ENCODE measurements at regions not wholly inside any gene's neighbourhood (a gene's known extent, or its start where the extent isn't known, plus 50 kb on each side); places are given as distances from the start of the nearest gene placed in this dataset.
"Not testable (repeated sequence)": the region's sequence is repeated elsewhere in the genome, so short reads cannot be mapped to it uniquely, and the experiment has no call there.

- peak; percentile 96 to 99 for DNase-seq (ENCODE audit: low read depth in 2 of 2)
These were observed 190.1 kb upstream of the GPRIN3 start for GRCh38 chr4:89497517-89498308.

DNA sequence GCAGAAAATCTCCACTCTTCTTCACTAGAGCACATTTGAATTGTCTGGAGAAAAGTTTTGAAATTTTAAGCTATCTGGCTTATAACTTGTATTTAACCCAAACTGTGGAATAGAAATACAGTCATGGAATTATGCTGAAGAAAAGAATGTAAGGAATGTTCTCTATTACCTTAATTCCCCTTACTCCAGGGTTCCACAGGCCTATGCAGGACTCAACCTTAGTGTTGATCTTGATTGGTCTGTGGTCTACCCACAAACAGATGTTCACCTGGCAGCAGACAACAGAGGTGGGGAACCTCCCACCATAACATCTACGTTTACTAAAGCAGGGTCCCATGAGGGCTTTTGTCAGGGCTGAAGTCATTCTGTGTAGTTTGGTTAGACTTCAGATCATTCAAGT is 189.3 kb upstream of the GPRIN3 start:
- peak; percentile 8 to 47 for DNase-seq (ENCODE audit: low read depth in 2 of 2)

GRCh38 chr4:89493367-89493766 is 185.8 kb upstream of the GPRIN3 start:
- peak in 1 of 2 donors; percentile 26 for DNase-seq (ENCODE audit: low read depth in 2 of 2)

DNA sequence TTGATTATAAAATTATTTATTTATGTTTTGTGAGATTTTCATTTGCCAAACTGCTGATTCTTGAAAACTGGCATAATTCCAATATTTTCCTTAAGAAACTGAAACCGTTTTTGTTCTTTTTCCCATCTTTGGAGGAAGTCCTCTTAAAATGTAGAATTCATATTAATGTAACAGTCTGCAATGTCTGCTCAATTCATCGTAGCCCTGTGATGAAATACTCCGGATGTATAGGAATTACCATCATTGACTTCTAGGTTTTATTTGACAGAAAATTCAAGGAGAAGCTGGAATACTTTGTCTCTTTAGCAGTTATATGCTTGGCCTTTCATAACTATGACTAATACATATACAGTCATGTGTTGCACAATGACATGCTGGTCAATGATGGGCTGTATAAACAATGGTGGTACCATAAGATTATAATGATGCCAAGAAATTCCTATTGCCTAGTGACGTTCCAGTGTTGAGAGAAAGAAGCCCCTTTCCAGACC is 185.0 kb upstream of the GPRIN3 start:
- DNase-seq (ENCODE audit: low read depth in 2 of 2): peak; percentile 73 to 90

- no peak for DNase-seq (ENCODE audit: low read depth in 2 of 2)
These were observed 184.2 kb upstream of the GPRIN3 start for GRCh38 chr4:89491761-89492160.

GRCh38 chr4:89489921-89490431 is 182.4 kb upstream of the GPRIN3 start:
- not testable (repeated sequence) for DNase-seq (ENCODE audit: low read depth in 2 of 2)

GRCh38 chr4:89489338-89489771 is 181.8 kb upstream of the GPRIN3 start:
- peak in 1 of 2 donors; percentile 87 for DNase-seq (ENCODE audit: low read depth in 2 of 2)

DNA sequence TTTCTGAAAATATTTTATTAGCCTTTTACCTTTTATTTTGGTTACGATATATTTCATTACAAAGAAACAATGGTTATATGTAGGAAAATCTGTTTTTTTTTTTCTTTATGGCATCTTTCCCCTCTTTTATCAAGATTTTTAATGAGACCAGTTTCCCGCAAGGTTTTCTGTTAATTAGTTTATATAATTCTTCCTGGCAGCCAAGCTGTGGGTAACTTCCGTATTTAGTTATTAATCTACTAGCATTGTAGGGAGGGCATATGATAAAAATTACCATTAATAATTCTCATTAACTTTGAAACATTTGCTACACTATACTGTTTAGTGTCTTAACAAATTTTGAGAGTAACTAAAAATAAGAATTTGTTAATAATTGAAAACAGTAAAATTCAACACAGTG is 181.1 kb upstream of the GPRIN3 start:
- no peak for DNase-seq (ENCODE audit: low read depth in 2 of 2)

GRCh38 chr4:89486673-89487072 is 179.1 kb upstream of the GPRIN3 start:
- no peak for DNase-seq (ENCODE audit: low read depth in 2 of 2)

DNA sequence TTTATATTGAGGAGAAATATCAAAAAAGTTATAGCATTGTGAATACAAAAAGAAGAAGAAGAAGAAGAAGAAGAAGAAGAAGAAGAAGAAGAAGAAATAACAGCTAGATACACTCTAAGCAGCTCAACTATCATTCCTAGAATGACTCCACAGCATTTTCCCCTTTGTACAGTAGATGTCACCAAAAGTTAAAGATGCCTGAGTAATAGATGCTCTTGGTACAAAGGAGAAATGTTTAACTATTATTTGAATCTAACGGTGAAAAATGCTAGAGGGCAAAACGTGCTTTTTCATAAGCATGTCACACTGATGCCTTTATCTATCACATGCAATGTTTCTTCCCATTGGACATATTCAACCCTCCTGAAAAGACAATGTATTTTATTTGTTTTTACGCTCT is 178.4 kb upstream of the GPRIN3 start:
- DNase-seq (ENCODE audit: low read depth in 2 of 2): peak; percentile 74 to 78

GRCh38 chr4:89483833-89484232 is 176.2 kb upstream of the GPRIN3 start:
- no peak for DNase-seq (ENCODE audit: low read depth in 2 of 2)

DNA sequence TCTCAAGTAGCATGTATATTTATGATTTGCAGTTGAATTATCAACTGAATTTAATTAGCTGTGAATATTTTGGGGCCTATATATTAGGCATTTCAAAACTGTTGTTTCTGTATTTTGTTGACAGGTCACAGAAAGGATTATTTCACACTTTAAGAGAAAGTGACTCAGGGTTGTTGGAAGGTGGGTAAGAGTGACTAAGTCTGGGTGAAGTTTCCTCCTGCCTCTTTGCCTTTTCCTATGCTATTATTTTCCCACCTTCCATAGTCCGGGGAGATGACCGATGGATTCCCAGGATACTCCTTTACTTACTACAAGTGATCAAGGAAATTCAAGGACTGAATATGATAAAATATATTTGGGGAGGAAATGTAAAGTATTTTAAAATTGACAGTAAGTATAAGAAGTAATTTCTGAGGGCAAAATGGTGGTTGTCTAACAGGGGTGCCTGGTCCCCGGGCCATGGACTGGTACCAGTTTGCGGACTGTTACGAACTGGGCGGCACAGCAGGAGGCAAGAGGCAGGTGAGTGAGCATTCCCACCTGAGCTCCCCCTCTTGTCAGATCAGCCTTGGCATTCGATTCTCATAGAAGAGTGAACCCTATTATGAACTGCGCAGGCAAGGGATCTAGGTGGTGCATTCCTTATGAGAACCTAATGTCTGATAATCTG is 175.5 kb upstream of the GPRIN3 start:
- peak in 1 of 2 donors; percentile 46 for DNase-seq (ENCODE audit: low read depth in 2 of 2)

DNA sequence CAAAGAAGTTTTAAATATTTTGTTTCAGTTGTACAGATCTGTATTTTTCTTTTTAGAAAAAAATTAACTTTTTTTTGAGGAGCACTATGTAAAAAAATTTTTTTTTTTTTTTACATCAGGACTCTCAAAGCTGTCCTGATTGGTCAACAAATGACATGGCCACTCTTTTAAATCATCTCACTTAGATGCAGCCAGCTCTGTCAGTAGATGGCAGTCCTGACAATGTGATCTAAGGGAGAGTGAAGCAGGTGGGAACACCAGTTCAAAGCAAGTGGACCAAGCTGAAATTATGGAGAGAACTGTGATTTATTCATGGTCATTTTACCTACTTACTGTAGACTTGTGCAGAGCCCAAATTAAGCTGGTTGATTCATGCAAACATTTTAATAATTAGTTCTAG is 174.7 kb upstream of the GPRIN3 start:
- DNase-seq (ENCODE audit: low read depth in 2 of 2): peak; percentile 90 to 91

GRCh38 chr4:89469930-89470375 is 162.4 kb upstream of the GPRIN3 start:
- peak; percentile 55 to 78 for DNase-seq (ENCODE audit: low read depth in 2 of 2)

DNA sequence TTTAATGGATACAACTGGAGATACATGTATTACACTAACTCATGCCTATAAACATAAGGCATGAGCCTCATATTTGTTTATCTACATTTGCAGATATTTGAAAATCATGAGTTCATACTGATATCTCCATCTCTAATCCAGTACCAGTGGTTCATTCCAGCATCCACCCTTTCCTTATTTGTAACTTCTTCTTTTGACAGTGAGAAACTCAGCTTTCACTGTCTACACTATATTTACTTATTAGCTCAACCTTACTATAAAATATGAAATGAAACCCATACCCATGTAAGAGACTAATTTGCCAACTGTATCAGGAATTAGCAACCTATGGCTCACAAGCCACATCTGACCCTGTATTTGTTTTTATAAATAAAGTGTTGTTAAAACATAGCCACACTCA is 161.9 kb upstream of the GPRIN3 start:
- no peak for DNase-seq (ENCODE audit: low read depth in 2 of 2)

DNA sequence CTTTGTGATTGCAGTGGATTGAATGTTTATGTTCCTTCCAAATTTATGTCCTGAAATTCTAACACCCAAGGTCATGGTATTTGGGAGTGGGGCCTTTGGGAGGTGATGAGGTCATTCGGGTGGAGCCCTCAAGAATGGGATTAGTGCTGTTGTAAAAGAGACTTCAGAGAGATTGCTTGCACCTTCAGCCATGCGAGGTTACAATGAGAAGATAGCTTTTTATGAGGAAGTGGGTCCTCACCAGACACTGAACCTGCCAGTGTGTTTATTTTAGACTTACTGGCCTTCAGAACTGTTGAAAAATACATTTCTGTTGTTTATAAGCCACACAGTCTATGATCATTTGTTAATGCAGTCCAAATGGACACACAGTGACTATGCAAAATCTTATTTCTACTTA is 161.0 kb upstream of the GPRIN3 start:
- no peak for DNase-seq (ENCODE audit: low read depth in 2 of 2)

- DNase-seq (ENCODE audit: low read depth in 2 of 2): no peak
These were observed 155.7 kb upstream of the GPRIN3 start for GRCh38 chr4:89463341-89463740.

- no peak for DNase-seq (ENCODE audit: low read depth in 2 of 2)
These were observed 139.9 kb upstream of the GPRIN3 start for GRCh38 chr4:89447543-89447942.

- DNase-seq (ENCODE audit: low read depth in 2 of 2): no peak
These were observed 138.6 kb upstream of the GPRIN3 start for GRCh38 chr4:89446193-89446592.

DNA sequence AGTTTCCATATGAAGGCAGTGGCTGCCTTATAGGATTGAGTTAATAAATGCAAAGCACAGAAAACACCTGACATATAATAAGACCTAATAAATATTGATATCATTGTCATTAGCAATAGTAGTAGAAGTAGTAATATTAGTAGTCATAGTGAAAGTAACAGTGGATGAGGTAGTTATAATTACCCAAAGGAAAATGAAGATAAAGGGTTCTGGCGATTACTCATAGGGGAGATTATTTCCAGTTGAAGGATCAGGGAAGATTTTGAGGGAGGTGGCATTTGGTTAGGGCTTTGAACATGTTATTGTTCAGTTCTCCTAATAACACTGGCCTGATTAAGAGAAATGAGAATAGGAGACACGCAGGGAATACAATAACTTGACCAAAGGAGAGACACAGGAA is 131.9 kb upstream of the GPRIN3 start:
- DNase-seq (ENCODE audit: low read depth in 2 of 2): no peak

DNA sequence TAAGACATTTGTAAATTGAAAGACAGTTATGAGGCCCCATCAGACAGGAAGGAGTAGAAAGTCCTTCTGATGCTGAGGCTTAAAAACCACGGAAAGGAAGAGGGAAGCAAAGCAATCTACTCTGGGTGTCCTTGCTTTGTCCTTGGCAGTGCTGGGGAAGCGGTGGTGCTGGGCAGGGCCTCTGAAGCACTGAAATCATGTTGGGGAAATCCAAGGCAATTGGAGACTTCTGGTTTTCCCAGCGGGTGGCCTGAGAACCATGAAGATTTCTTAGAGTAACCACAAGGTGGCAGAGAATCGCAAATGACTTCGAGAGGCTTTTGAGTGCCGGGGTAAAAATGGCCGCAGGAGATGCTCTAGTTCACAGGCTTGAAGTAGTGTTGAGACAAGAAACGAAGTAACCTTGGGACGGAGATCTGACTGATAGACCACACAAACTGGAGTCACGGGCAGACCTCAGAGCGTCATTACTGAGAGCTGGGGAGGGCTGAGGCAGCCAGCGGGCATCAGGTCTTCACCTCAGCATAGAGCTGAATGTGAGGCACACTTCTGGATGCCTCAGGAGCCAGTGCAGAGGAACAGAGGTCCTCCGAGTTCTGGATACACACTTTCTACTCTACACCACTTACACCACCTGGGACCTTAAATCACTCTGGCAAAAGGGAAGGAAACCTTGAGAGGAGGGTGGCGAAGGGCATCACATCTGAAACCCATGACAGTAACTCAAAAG is 130.7 kb upstream of the GPRIN3 start:
- DNase-seq (ENCODE audit: low read depth in 2 of 2): peak in 1 of 2 donors; percentile 18

All from dermis microvascular lymphatic vessel endothelial cell (primary cell).